Body of pancreas (tissue), 4 donors: ENCODE measurements at regions not wholly inside any gene's neighbourhood (a gene's known extent, or its start where the extent isn't known, plus 50 kb on each side); places are given as distances from the start of the nearest gene placed in this dataset.

ENCODE experiments used
- ATAC-seq: fragments of 150-250 bp; one replicate; pipeline ENCODE4 v1.9.1; 2016
- DNase-seq, 4 donors: peaks; one replicate each; pipeline ENCODE4 v3.0.0-alpha.2; 2019
- H3K27ac ChIP-seq, 4 donors: fragments of 200-600 bp; sonication (generic); 1 replicate in 3 of 4; 2 replicates in 1 of 4; pipeline versions ENCODE4 v1.5.1 to v1.6.1; 2016 to 2019; ENCODE audit warnings: mild to moderate bottlenecking in 1 of 4, mixed read lengths in 1 of 4, moderate library complexity in 1 of 4
- H3K27me3 ChIP-seq, 2 donors: fragments of 200-600 bp; sonication (generic); one replicate each; pipeline ENCODE4 v1.6.0; 2016; ENCODE audit warnings: mild to moderate bottlenecking in 1 of 2
- H3K36me3 ChIP-seq, 2 donors: fragments of 200-600 bp; sonication (generic); replicated peaks in 1 of 2; 2 replicates each; pipeline ENCODE4 v1.5.1; 2016; ENCODE audit warnings: low read depth in 2 of 2; ENCODE audit not compliant: insufficient read depth in 1 of 2
- H3K4me1 ChIP-seq: fragments of 200-600 bp; sonication (generic); one replicate; pipeline ENCODE4 v1.6.0; 2016
- H3K4me3 ChIP-seq, 2 donors: fragments of 200-600 bp; sonication (generic); 1 replicate in 1 of 2; 2 replicates in 1 of 2; pipeline ENCODE4 v1.5.1; 2016 to 2019
- H3K9me3 ChIP-seq, 3 donors: fragments of 200-600 bp; sonication (generic); 1 replicate in 2 of 3; 2 replicates in 1 of 3; pipeline ENCODE4 v1.5.1; 2016
- CTCF ChIP-seq, 7 experiments: fragments of 450-650 bp in 4 of 7; fragments of 200-600 bp in 3 of 7; sonication (generic) in 3 of 7; IDR thresholded peaks; one replicate each; pipeline ENCODE4 v1.5.1; 2016 to 2019; ENCODE audit warnings: antibody characterized with exemption in 7 of 7
- POLR2A ChIP-seq, 3 donors: fragments of 450-650 bp; IDR thresholded peaks; one replicate each; pipeline ENCODE4 v1.6.1; 2016; ENCODE audit warnings: antibody characterized with exemption in 3 of 3, mild to moderate bottlenecking in 2 of 3
- WGBS, 2 donors: methylation state at CpG; one replicate each; pipeline ENCODE4 v1.1.5; 2017; 5-methylcytosine and 5-hydroxymethylcytosine counted together
- intact Hi-C: fragments of 100-400 bp; cut with DNase I; formaldehyde crosslinking; loops from one replicate; pipeline ENCODE4 v1.15.1; 2023

DNA sequence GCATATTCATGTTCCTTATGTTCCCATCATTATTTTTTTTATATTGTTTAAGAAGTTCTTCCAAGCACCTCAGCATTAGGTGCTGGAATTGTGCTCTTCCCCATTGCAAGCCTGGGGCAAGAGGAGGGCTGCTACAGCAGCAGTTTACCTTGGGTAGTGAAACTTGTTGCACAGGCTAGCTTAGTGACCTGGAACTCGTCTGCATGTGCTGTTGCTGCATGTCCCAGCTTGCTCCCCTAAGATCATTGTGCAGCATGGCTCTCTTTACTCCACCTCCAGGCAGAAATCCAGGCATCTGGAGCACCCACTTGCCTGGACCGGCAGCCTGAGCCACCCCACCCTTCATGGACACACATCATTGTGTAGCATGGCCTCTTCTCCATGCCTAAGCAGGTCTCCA is 776.0 kb downstream of the GLUD2 start:
- H3K27ac ChIP-seq, result no peak overlapping the region
- no peaks in the 10 kb centered on the region for H3K36me3 ChIP-seq
- no peak overlapping the region for H3K4me3 ChIP-seq
- H3K27me3 ChIP-seq, result no peaks in the 10 kb centered on the region
- DNase-seq (no peak), ATAC-seq (no peak)
- no peaks in the 10 kb centered on the region for H3K9me3 ChIP-seq
- no peaks in the 10 kb centered on the region for H3K4me1 ChIP-seq
- 17% methylated on average over 1 of the region's 2 CpGs; no CpG with 5 or more reads in 1 of the 2 donors for WGBS, 2 donors
- intact Hi-C loops, result no loop called here
- TF ChIP-seq CTCF (IDR thresholded peaks at IDR 0.05) (no peak), POLR2A (IDR thresholded peaks at IDR 0.05) (no peak)

- DNase-seq (no peak), ATAC-seq (no peak)
- TF ChIP-seq CTCF (IDR thresholded peaks at IDR 0.05), result no peak
- TF ChIP-seq POLR2A (IDR thresholded peaks at IDR 0.05), result no peak
- Histone ChIP-seq H3K27me3 (no peaks in the 10 kb centered on the region), H3K36me3 (no peaks in the 10 kb centered on the region), H3K4me3 (no peak overlapping the region), H3K9me3 (no peaks in the 10 kb centered on the region), H3K27ac (no peak overlapping the region), H3K4me1 (no peaks in the 10 kb centered on the region)
- WGBS, 2 donors, result 26 to 46% methylated on average over 2 of the region's 2 CpGs
- intact Hi-C loops, result no loop called here
Measured at GRCh38 chrX:121831601-121832000, 784.2 kb downstream of the GLUD2 start.

- Histone ChIP-seq H3K36me3 (no peaks in the 10 kb centered on the region), H3K9me3 (no peaks in the 10 kb centered on the region), H3K27me3 (no peaks in the 10 kb centered on the region), H3K27ac (no peak overlapping the region), H3K4me1 (no peaks in the 10 kb centered on the region), H3K4me3 (no peak overlapping the region)
- TF ChIP-seq CTCF (IDR thresholded peaks at IDR 0.05), result no peak
- DNase-seq (no peak), ATAC-seq (no peak)
- WGBS, 2 donors, result 75 to 94% methylated on average over 1 of the region's 1 CpG
- intact Hi-C loops, result no loop called here
Measured at GRCh38 chrX:121832446-121832845, 785.0 kb downstream of the GLUD2 start.

GRCh38 chrX:121836000-121836399 is 788.6 kb downstream of the GLUD2 start:
- WGBS, 2 donors, result 13 to 22% methylated on average over 1 of the region's 1 CpG
- Histone ChIP-seq H3K9me3 (no peaks in the 10 kb centered on the region), H3K27ac (no peak overlapping the region), H3K27me3 (no peaks in the 10 kb centered on the region), H3K4me3 (no peak overlapping the region), H3K4me1 (no peaks in the 10 kb centered on the region), H3K36me3 (no peaks in the 10 kb centered on the region)
- DNase-seq (no peak), ATAC-seq (no peak)
- no peak for TF ChIP-seq POLR2A (IDR thresholded peaks at IDR 0.05)
- TF ChIP-seq CTCF (IDR thresholded peaks at IDR 0.05), result no peak
- intact Hi-C loops, result no loop called here

DNA sequence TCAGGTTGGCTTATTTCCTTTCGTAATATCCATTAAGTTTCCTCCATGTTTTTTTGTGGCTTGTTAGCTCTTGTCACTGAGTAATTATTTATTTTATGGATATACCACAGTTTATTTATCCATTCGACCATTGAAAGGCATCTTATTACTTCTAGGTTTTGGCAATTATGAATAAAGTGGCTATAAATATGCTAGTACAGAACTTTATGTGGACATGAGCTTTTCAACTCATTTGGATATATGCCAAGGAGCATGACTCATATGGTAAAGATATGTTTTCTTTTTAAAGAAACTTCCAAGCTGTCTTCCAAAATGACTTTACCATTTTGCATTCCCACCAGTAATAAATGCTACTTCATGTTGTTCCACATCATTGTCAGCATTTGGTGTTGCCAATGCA is 803.6 kb downstream of the GLUD2 start:
- intact Hi-C loops, result no loop called here
- no peak for TF ChIP-seq CTCF (IDR thresholded peaks at IDR 0.05)
- TF ChIP-seq POLR2A (IDR thresholded peaks at IDR 0.05), result no peak
- Histone ChIP-seq H3K9me3 (no peaks in the 10 kb centered on the region), H3K27ac (no peak overlapping the region), H3K36me3 (no peaks in the 10 kb centered on the region), H3K4me3 (no peak overlapping the region), H3K4me1 (no peaks in the 10 kb centered on the region), H3K27me3 (no peaks in the 10 kb centered on the region)
- ATAC-seq, result no peak
- 53 to 58% methylated on average over 2 of the region's 2 CpGs for WGBS, 2 donors
- no peak for DNase-seq
